ENCODE measurements at regions not wholly inside any gene's neighbourhood (a gene's known extent, or its start where the extent isn't known, plus 50 kb on each side); places are given as distances from the start of the nearest gene placed in this dataset.

DNA sequence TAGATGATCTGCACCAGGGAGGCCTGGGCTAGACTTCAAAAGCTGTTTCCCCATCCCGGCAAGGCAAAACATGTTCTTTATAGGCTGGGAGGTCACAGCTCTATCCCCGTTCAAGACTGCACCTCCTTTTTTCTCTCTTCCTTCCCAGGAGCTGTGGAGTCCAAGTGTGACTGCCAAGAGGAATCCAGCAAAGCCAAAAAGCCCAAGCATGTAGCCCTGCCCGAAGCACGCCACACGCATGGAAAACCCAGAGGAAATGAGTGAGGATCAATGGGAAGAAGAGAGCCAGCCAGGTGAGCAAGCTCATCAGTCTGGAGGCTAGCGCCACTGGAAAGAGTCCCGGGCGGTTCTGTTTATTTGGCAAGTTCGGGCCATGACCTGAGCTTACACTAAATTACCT, 240.4 kb downstream of the PRL start:
- DNase-seq (ENCODE audit: low read depth in 2 of 2), result no peak

DNA sequence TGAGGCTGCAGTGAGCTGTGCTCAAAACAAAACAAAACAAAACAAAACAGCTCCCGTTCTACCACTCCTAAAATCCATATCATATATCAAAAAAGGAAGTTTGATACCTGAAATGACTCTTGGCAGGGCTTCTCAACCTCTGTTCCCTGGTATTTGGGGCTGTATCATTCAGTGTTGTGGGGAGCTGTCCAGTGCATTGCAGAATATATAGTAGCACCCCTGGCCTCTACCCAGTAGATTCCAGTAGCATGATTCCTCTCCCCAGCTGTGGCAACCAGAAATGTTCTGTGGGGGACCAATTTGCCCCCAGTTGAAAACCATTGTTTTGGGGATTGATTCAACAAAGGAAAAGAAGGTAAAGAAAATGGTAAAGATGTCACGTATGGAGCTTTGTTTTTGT, 238.9 kb downstream of the PRL start:
- no peak for DNase-seq (ENCODE audit: low read depth in 2 of 2)

DNA sequence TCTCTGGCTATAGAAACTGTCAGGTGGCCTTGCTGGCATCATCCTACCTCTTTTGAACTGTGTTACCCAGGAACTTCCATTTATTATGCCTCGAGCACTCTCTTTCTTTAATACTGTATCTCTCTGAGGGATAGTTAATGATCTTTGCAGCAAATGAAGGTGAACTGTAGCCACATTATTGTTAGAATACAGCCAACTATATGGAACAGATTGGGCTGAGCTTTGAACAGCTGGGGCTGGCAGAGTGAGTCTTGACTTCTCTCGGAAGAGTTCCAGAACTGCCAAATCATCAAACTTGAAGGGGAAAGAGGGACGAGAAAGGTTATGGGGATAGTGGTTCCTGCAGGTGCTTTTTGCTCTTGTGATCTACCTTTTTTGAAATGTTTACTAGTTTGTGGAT, 237.7 kb downstream of the PRL start:
- no peak for DNase-seq (ENCODE audit: low read depth in 2 of 2)

DNA sequence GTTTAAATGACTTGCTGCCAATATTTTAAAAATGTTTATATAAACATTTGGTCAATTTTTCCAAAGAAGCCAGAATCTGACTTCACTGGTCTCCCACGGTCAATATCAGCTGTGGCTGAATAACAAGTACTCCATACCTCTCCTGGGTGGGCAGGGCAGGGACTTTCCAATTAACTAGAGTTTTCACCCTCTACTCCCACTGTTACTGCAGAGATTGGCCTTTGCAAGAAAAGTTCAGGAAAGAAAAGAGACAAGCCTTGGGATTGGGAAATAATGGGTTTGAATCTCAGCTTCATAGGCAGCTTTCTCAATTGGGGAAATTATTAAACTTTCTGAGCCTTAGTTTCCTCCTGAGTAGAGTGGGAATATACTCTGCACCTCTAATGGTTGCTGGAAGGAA, 236.9 kb downstream of the PRL start:
- DNase-seq (ENCODE audit: low read depth in 2 of 2), result no peak

DNA sequence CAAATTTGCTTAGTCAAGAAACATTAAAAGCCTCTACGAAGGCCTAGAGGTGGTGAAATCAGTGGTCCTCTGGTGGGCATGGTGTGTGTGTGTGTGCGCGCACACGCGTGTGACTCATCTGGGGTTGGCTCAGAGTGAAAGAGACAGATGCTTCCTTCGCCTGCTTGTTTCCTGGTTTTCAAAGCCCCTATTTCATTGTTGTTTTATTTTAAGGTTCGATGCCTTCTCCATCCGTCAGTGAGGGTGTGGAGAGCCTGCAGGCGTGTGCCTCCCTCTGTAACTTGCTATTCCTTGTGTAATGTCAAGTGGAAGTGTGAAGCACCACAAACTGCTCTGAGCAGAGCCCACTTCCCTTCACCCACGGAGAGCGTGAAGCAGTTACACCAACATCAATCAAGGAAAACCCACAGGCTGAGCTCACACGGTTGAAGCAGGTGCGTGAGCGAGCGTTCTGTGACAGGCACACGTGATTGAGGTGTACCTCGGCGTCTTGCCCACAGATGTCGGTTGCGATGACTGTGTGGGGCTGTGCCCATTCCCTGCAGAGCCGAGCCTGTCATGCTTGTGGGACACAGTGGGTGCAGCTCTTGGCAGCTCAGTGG, 233.9 kb downstream of the PRL start:
- no peak for DNase-seq (ENCODE audit: low read depth in 2 of 2)

DNA sequence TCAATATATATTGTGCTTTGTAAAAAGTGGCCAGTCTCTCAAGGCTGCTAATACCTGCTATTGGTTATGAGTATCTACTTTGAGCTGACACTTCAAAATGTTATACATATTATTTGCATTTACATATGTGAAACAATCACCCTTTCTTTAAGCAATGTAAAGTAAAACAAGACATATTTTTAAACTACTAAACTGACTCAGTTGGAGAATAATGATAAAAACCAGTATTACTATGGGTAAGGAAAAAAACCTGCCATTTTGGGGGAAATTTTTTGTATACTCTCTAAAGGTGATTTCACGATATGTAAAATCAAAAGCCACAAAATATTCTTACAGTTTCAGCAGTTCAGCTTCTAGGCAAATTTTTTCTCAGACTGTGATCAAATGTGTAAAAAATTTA, 232.3 kb downstream of the PRL start:
- no peak for DNase-seq (ENCODE audit: low read depth in 2 of 2)

DNA sequence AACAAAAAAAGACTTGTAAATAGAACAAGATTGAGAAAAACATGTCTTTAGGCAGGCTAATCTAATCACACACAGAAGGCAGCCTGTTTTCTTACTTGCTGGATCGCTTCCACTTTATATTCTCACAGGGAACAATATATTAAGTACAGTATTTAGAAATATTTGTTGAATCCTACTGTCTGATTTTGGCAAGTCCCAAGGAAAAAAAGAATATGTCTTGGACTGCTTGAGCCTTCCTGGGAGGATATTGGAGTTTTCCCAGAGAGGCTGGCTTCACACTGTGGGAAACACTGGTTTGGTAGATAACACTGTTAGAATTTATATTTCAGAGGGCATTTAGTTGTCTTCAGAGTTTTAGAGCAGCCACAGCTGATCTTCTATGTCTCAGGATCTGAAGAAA, 229.7 kb downstream of the PRL start:
- DNase-seq (ENCODE audit: low read depth in 2 of 2), result no peak

DNA sequence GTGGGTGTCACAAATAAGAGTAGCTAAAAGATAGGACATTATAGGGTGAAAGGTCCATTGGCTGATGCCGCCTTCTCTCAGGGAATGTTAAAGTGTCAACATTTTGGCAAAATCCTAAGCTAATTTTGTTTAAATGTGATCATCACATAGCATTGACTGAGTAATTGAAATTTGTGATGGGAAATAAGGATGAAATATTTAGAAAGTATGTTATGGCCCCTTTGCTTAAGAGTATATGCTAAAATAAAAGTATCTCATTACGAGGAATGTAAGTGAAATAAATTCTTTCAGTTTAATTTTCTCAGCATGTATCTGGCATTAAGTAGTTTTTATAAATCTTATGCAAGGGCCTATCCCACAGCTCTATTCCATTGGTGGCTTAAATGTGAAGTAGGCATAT, 229.2 kb downstream of the PRL start:
- DNase-seq (ENCODE audit: low read depth in 2 of 2), result no peak

DNA sequence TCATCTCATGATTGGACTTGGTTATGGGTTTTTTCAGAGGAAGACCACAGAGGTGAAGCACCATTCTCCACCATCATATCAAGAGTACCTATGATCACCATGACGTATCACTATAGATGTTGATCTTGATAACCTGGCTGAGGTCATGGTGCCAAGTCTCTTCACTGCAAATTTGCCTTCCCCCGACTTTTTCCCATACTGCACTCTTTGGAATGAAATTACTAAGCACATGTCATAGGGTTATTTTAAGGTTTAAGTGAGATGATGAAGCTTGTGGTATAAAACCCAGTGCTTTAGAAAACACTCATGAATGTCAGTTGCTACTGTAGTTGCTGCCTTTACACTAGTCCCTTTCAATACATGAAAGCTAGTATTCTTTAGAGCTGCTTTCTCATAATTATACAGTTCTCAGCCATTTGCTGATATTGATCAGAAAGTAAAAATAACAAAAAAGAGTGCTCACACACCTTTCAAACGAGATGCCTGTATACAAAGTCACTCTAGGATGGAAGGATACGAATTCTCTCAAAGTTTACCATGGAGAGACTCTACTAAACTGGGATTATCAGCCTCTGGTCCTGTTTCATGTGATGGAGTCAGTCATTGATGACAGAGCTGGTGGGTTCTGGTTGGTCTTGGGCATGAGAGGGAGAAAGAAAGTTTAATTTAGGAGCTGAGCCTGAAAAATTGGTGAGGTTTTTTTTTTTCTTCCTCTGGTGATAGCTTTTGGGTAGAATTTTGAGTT, 228.1 kb downstream of the PRL start:
- DNase-seq (ENCODE audit: low read depth in 2 of 2), result no peak

DNA sequence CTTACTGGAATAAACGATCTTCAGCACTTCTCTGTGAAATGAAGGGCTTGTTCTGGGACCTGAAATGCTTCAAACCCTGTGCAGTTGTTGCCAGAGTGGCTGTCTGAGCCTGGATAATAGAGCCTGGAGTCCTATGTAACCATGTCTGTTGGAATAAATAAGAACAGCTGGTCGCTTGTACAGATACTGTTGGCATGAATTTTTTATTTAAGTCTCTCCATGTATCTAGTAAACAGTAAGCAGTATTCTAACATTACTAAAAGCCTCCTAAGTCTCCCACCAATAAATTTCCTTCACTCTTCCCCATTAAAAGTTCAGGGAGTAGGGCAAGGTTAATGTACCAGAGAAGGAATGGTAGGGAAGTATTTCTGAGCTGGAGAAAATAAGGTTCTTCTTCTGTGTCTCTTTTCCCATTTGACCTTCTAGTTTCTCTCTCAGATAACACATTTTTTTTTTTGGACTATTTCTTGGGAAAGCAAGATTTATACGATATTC, 227.5 kb downstream of the PRL start:
- DNase-seq (ENCODE audit: low read depth in 2 of 2), result no peak

DNA sequence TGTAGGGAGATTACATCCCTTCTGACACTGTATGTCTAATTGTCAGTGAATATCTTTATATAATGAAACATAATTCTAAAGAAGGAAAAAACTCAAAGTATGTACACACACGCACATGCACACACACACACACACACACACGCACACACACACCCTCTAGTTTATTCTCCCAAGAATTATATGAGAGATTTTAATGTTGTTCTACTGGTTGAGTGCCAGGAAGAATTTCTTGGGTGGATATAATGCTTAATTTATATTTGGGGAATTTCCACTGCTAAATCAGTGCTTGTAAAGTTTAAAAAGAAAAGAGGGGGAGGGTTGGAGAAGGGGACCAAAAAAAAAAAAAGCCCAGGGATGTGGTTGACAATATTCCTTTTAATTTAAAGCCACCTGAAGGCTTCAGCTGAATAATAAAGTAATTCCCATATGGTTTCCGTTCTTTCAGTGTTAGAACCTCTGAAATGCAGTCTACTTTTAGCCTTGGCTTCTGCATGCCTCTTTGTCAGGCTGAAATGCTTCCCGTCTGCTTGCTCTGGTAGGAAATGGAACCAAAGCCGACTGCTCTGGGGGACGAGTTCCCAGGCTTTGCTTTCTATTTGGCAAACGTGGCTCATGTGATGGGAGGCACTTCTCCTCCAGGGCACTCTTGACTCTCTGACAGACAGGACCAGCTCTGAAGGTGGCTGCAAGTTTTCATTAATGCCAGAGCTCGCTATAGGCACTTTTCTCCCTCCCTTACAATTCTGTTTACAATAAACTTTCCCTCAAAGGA, 225.4 kb downstream of the PRL start:
- no peak for DNase-seq (ENCODE audit: low read depth in 2 of 2)

DNA sequence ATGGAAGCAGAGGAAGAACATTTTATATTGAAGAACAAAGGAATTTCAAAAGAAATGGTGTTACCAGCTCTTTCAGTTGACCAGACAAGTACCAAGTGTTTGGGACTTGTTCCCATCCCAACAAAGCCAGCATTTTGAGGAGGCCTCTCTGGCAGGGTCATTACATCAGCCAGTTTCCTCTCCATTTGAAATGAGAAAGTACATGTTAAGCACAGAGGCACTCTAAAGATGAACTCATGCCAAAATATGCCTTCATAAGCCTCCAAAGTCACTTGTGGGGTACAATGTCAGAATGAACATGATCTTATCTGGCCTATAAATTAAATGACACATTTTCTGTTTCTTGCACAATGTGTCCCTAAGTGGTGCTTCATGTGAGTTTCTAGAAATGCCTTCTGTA, 223.9 kb downstream of the PRL start:
- no peak for DNase-seq (ENCODE audit: low read depth in 2 of 2)

DNA sequence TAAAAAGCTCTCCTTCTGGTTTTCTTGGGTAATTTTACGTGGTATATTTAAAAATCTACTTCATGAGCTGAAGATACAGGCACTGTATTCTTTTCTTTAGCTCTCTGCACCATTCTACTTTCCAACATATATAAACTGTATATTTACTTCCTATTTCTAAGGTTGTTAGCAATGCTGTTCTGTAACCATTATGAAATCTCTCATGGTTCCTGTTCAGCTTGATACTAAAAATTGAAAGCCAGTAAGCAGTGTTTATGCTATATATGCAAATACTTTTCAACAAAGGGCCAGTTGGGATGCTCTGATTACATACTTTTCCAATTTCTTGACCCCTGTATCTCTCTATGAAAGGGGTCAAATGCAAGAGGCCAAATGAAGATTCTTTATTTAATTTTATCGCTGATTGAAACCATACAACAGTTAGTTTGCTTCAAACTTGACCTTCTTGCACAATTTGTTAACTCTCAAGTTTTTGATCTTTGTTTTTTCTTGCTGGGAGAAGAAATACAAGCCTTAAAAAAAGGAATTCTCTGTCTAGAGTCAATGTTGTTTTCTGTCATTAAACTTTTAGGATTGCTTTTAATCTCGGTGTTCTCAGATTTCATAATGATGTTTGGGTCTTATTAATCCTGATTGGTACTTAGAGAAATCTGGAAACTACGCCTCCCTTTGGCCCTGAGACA, 223.2 kb downstream of the PRL start:
- no peak for DNase-seq (ENCODE audit: low read depth in 2 of 2)

DNA sequence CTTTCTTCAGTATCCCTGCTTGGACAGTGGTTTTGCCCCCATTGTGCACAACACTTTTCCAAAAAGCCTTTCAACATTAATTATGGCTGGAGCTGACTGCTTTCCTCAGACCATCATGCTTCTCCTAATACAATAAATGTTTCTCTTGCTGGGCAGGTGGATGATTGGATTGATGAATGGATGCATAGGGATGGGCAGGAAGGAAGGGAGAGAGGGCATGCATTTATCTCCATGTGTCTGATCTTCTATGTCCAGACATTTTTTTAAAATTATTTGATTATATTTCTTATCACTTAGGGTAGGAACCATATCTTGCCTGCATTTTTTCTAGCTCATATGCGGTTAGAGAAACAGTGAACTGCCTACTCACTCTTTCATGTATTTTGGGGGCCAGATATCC, 218.5 kb downstream of the PRL start:
- DNase-seq (ENCODE audit: low read depth in 2 of 2), result no peak

DNA sequence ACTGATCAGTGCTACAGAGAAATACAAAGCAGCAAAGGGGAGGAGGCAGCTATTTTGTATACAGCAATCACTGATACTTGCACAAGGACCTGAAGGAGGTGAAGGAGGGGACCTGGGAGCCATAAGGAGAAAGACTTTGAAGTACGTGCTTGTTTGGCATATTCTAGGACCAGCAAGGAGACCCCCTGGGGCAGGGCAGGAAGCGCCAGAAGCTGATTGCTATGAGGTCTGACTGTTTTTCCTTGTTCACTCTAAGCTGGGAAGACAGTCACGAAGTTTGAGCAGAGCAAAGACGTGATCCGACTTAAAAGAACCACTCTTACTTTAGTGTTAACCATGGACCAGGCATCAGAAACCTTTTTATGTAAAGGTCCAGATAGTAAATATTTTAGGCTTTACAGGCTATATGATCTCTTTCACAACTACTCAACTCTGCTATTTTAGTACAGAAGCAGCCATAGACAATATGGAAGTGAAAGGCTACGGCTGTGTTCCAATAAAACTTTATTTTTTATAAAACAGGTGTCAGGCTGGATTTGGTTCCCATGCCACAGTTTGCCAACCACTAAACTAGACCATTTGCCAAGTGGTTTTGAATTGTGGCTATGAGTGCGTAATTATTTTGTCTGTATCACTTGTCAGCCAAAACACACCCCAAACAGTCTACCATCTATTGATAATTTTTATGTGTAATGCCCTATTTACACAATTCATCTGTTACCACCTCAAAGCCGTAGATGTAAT, 217.9 kb downstream of the PRL start:
- no peak for DNase-seq (ENCODE audit: low read depth in 2 of 2)

DNA sequence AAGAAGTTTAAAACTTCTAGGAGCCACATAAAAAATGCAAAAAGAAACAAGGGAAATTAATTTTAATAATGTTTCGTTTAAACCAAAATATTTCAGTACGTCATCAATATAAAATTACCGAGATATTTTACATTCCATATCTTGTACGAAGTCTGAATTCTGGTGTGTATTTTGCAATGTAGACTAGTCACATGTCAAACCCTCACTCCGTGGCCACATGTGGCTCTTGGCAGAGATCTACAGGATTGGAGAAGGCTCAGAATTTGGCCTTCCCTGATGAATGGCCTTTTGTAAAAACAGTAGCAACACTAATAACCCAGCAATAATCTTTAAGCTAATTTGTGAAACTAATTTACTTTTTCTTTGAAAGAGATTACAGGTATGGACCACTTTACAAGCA, 217.1 kb downstream of the PRL start:
- DNase-seq (ENCODE audit: low read depth in 2 of 2), result no peak

DNA sequence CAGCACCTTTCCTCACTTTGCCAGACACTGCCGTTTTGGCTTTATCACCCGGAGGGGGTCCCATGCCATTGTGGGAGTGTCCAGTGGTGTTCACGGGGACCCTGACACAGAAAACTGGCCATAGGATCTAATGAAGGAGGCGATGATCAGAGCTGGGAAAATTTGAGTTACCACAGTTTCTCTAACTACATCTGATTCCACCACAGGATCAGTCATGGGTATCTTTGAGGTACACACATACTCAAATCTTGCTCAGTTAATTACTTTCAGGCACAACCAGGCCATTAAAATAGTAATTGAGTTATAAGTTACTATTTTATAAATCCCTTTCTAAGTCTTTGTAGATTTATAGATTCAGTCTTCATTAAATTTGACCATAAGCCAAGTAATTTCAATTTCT, 215.1 kb downstream of the PRL start:
- DNase-seq (ENCODE audit: low read depth in 2 of 2), result no peak

DNA sequence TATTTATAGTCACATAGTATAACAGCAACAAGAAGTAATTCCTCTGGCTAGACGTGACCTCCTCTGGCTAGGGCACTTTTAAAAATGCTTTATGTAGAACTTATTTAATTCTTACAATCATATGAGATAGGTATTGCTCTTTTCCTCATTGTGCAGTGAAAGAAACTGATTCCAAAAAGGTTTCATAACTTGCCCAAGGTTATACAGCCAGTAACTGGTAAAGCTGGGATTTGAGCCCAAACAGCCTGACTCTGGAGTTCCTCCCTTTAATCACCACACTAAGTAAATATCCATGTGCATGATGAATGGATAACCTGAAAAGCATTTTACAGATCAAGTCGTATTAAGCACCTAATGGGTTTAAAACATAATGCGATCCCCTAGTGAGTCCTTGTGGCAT, 214.6 kb downstream of the PRL start:
- DNase-seq (ENCODE audit: low read depth in 2 of 2), result no peak

DNA sequence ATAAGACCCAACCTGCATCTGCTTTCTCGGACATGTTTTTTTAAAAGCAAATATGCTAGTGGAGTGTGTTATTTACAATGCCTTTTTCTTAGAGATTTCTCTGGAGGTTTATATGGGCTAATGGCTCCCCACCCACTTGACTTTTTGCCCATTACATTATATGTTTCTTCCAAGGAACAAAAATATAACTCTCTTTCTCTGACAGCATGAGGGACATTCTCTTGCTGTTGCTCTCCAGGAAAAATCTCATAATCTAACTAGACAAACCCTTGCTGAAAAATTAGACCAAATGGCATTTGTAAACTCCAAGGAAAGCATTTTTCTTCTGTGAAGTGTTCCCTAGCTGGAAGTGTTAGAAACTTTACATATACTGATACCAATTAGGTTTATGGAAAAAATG, 213.7 kb downstream of the PRL start:
- DNase-seq (ENCODE audit: low read depth in 2 of 2), result no peak

DNA sequence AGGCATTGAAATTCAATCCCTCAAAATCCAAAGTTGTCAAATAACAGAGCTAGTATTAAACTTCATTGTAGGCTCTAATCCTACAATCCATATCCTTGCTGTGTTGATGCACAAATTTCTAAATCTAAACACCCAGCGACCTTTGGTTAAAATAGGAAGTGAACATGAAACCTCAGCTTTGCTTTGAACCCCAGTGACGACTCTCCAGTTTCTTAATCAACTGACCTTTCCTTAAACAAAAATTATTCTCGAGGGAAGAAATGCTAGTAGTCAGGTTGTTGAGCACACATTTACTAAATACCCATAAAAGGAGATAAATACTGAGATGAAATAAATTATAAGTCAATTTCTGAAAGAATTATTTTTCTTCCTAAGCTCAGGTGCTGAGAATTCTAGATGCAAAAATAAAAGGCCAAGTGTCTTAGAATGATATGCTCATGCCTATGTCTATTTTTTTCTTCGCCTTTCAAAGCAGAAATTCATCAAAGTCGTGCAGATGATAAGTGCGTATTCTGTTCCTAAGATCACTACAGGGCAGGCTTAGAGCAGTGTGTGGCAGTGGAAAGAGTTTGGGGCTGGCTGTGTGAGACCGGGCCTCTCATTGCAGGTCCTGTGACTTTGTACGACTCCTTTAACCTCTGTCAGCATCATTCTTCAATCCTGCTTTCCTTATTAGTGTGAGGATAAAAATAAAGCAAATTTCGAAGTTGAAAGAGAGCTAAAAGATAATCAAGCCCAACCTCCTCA, 208.7 kb downstream of the PRL start:
- DNase-seq (ENCODE audit: low read depth in 2 of 2), result no peak

DNA sequence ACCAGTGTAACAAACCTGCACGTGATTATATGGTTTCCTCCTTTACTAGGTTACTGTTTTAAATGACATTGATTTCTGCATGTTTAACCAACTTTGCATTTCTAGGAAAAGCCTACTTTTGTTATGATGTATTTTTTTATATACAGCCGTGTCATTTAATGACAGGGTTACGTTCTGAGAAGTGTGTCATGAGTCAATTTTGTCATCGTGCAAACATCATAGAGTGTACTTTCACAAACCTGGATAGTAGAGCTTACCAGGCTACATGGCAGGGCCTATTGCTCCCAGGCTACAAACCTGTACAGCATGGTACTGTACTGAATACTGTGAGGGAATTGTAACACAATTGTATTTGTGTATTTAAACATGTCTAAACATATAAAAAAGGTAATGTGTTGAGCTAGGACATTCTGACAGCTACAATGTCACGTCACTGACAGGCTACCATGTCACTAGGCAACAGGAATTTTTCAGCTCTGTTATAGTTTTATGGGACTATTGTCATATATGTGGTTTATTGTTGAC, 205.3 kb downstream of the PRL start:
- no peak for DNase-seq (ENCODE audit: low read depth in 2 of 2)

Data from stimulated activated CD4-positive, alpha-beta T cell treated with anti-CD3 and anti-CD28 coated beads, Interleukin-1b, Interleukin-23, amount 100 ng/mL, for 1 hour (primary cell).